ENCODE measurements at regions not wholly inside any gene's neighbourhood (a gene's known extent, or its start where the extent isn't known, plus 50 kb on each side); places are given as distances from the start of the nearest gene placed in this dataset.
"Not testable (repeated sequence)": the region's sequence is repeated elsewhere in the genome, so short reads cannot be mapped to it uniquely, and the experiment has no call there.

GRCh38 chr2:88396209-88396608 lies 56.3 kb downstream of the FOXI3 start:
- TF ChIP-seq EZH2phosphoT487 (IDR thresholded peaks at IDR 0.05; ENCODE audit: low read depth) (no peak), CTCF (IDR thresholded peaks at IDR 0.05; ENCODE audit: low read depth, low read length) (no peak)
- Histone ChIP-seq H3K4me1 (ENCODE audit: low read length) (no peaks in the 10 kb centered on the region), H3K9me3 (ENCODE audit: insufficient read depth, low read length) (no peaks in the 10 kb centered on the region), H3K4me3 (ENCODE audit: low read length) (no peak overlapping the region), H3K9ac (ENCODE audit: low read length) (no peak overlapping the region), H3K79me2 (ENCODE audit: low read length) (no peaks in the 10 kb centered on the region), H2AFZ (ENCODE audit: low read depth, low read length) (no peak overlapping the region), H4K20me1 (ENCODE audit: insufficient read depth, low read length) (no peaks in the 10 kb centered on the region), H3K4me2 (ENCODE audit: low read length) (no peak overlapping the region), H3K27ac (ENCODE audit: low read length) (no peak overlapping the region), H3K36me3 (replicated peaks; ENCODE audit: low read depth, low read length) (no peaks in the 10 kb centered on the region), H3K27me3 (ENCODE audit: low read depth, low read length) (peaks cover 4% of the 10 kb centered on the region; the same call in 1 of the 2 replicates)

GRCh38 chr2:88377641-88377991 lies 74.9 kb downstream of the FOXI3 start:
- H3K36me3 ChIP-seq (replicated peaks; ENCODE audit: low read depth, low read length) = no peaks in the 10 kb centered on the region

GRCh38 chr2:88372042-88372441 lies 80.5 kb downstream of the FOXI3 start:
- H4K20me1 ChIP-seq (ENCODE audit: insufficient read depth, low read length) = no peaks in the 10 kb centered on the region
- H3K27ac ChIP-seq (ENCODE audit: low read length) = no peak overlapping the region
- H3K9me3 ChIP-seq (ENCODE audit: insufficient read depth, low read length) = no peaks in the 10 kb centered on the region
- no peak for TF ChIP-seq EZH2phosphoT487 (IDR thresholded peaks at IDR 0.05; ENCODE audit: low read depth)
- no peak for TF ChIP-seq CTCF (IDR thresholded peaks at IDR 0.05; ENCODE audit: low read depth, low read length)
- H2AFZ ChIP-seq (ENCODE audit: low read depth, low read length) = no peak overlapping the region
- no peak overlapping the region for H3K4me3 ChIP-seq (ENCODE audit: low read length)
- no peak overlapping the region for H3K9ac ChIP-seq (ENCODE audit: low read length)
- H3K79me2 ChIP-seq (ENCODE audit: low read length) = no peaks in the 10 kb centered on the region
- H3K27me3 ChIP-seq (ENCODE audit: low read depth, low read length) = no peaks in the 10 kb centered on the region
- no peaks in the 10 kb centered on the region for H3K4me1 ChIP-seq (ENCODE audit: low read length)
- H3K36me3 ChIP-seq (replicated peaks; ENCODE audit: low read depth, low read length) = no peaks in the 10 kb centered on the region
- H3K4me2 ChIP-seq (ENCODE audit: low read length) = no peak overlapping the region

More at GRCh38 chr2:88377641-88377991, 74.9 kb downstream of the FOXI3 start:
- TF ChIP-seq CTCF (IDR thresholded peaks at IDR 0.05; ENCODE audit: low read depth, low read length) = no peak
- no peak for TF ChIP-seq EZH2phosphoT487 (IDR thresholded peaks at IDR 0.05; ENCODE audit: low read depth)
- Histone ChIP-seq H3K27me3 (ENCODE audit: low read depth, low read length) (peaks cover 9% of the 10 kb centered on the region; the same call in 1 of the 2 replicates), H3K79me2 (ENCODE audit: low read length) (no peaks in the 10 kb centered on the region), H3K9ac (ENCODE audit: low read length) (no peak overlapping the region), H3K4me1 (ENCODE audit: low read length) (no peaks in the 10 kb centered on the region), H3K27ac (ENCODE audit: low read length) (no peak overlapping the region), H3K4me3 (ENCODE audit: low read length) (no peak overlapping the region), H3K9me3 (ENCODE audit: insufficient read depth, low read length) (no peaks in the 10 kb centered on the region), H2AFZ (ENCODE audit: low read depth, low read length) (no peak overlapping the region), H3K4me2 (ENCODE audit: low read length) (no peak overlapping the region), H4K20me1 (ENCODE audit: insufficient read depth, low read length) (no peaks in the 10 kb centered on the region)

- not testable (repeated sequence) for H2AFZ ChIP-seq (ENCODE audit: low read depth, low read length); H3K9me3 ChIP-seq (ENCODE audit: insufficient read depth, low read length); H3K4me1 ChIP-seq (ENCODE audit: low read length); H3K27ac ChIP-seq (ENCODE audit: low read length); H4K20me1 ChIP-seq (ENCODE audit: insufficient read depth, low read length); H3K79me2 ChIP-seq (ENCODE audit: low read length); H3K27me3 ChIP-seq (ENCODE audit: low read depth, low read length); H3K9ac ChIP-seq (ENCODE audit: low read length); H3K4me3 ChIP-seq (ENCODE audit: low read length); H3K4me2 ChIP-seq (ENCODE audit: low read length); H3K36me3 ChIP-seq (replicated peaks; ENCODE audit: low read depth, low read length)
Measured at GRCh38 chr2:88365408-88365807, 87.1 kb downstream of the FOXI3 start.

GRCh38 chr2:88355486-88355885 lies 97.0 kb downstream of the FOXI3 start:
- no peak overlapping the region for H3K4me2 ChIP-seq (ENCODE audit: low read length)
- H3K27ac ChIP-seq (ENCODE audit: low read length) = no peak overlapping the region
- H2AFZ ChIP-seq (ENCODE audit: low read depth, low read length) = no peak overlapping the region
- no peaks in the 10 kb centered on the region; the same call in 1 of the 2 replicates for H3K27me3 ChIP-seq (ENCODE audit: low read depth, low read length)
- no peaks in the 10 kb centered on the region for H3K9me3 ChIP-seq (ENCODE audit: insufficient read depth, low read length)
- H3K4me3 ChIP-seq (ENCODE audit: low read length) = no peak overlapping the region
- no peaks in the 10 kb centered on the region for H3K4me1 ChIP-seq (ENCODE audit: low read length)
- no peaks in the 10 kb centered on the region for H3K36me3 ChIP-seq (replicated peaks; ENCODE audit: low read depth, low read length)
- TF ChIP-seq CTCF (IDR thresholded peaks at IDR 0.05; ENCODE audit: low read depth, low read length) = no peak
- TF ChIP-seq EZH2phosphoT487 (IDR thresholded peaks at IDR 0.05; ENCODE audit: low read depth) = no peak
- H4K20me1 ChIP-seq (ENCODE audit: insufficient read depth, low read length) = no peaks in the 10 kb centered on the region
- H3K9ac ChIP-seq (ENCODE audit: low read length) = no peak overlapping the region
- H3K79me2 ChIP-seq (ENCODE audit: low read length) = no peaks in the 10 kb centered on the region
